ENCODE measurements at regions not wholly inside any gene's neighbourhood (a gene's known extent, or its start where the extent isn't known, plus 50 kb on each side); places are given as distances from the start of the nearest gene placed in this dataset.
"Not testable (repeated sequence)": the region's sequence is repeated elsewhere in the genome, so short reads cannot be mapped to it uniquely, and the experiment has no call there.

- DNase-seq: no peak
Observed at GRCh38 chr20:11492386-11492785, 425.3 kb upstream of the BTBD3 start.

GRCh38 chr20:11492846-11493245 lies 424.8 kb upstream of the BTBD3 start:
- DNase-seq: no peak

GRCh38 chr20:11496380-11496779 lies 421.3 kb upstream of the BTBD3 start:
- DNase-seq: no peak

- no peak for DNase-seq
Observed at GRCh38 chr20:11497545-11497944, 420.1 kb upstream of the BTBD3 start.

GRCh38 chr20:11499101-11499634 lies 418.5 kb upstream of the BTBD3 start:
- DNase-seq: no peak

GRCh38 chr20:11502061-11502460 lies 415.6 kb upstream of the BTBD3 start:
- DNase-seq: no peak

- no peak for DNase-seq
Observed at GRCh38 chr20:11502671-11503070, 415.0 kb upstream of the BTBD3 start.

- no peak for DNase-seq
Observed at GRCh38 chr20:11509776-11510175, 407.9 kb upstream of the BTBD3 start.

- DNase-seq: no peak
Observed at GRCh38 chr20:11511821-11512220, 405.9 kb upstream of the BTBD3 start.

GRCh38 chr20:11513241-11513745 lies 404.4 kb upstream of the BTBD3 start:
- DNase-seq: not testable (repeated sequence)

- DNase-seq: no peak
Observed at GRCh38 chr20:11516448-11516847, 401.2 kb upstream of the BTBD3 start.

- no peak for DNase-seq
Observed at GRCh38 chr20:11520596-11520995, 397.1 kb upstream of the BTBD3 start.

- DNase-seq: no peak
Observed at GRCh38 chr20:11521476-11522365, 396.0 kb upstream of the BTBD3 start.

GRCh38 chr20:11522366-11522741 lies 395.3 kb upstream of the BTBD3 start:
- no peak for DNase-seq

GRCh38 chr20:11529047-11529446 lies 388.6 kb upstream of the BTBD3 start:
- no peak for DNase-seq

- no peak for DNase-seq
Observed at GRCh38 chr20:11537032-11537431, 380.7 kb upstream of the BTBD3 start.

GRCh38 chr20:11539450-11539849 lies 378.2 kb upstream of the BTBD3 start:
- DNase-seq: no peak

- no peak for DNase-seq
Observed at GRCh38 chr20:11540558-11540957, 377.1 kb upstream of the BTBD3 start.

GRCh38 chr20:11542645-11543044 lies 375.0 kb upstream of the BTBD3 start:
- no peak for DNase-seq

GRCh38 chr20:11544029-11544678 lies 373.5 kb upstream of the BTBD3 start:
- peak; percentile 12 for DNase-seq

GRCh38 chr20:11546939-11547338 lies 370.8 kb upstream of the BTBD3 start:
- DNase-seq: no peak

- DNase-seq: no peak
Observed at GRCh38 chr20:11549172-11550103, 368.3 kb upstream of the BTBD3 start.
